ENCODE measurements at regions not wholly inside any gene's neighbourhood (a gene's known extent, or its start where the extent isn't known, plus 50 kb on each side); places are given as distances from the start of the nearest gene placed in this dataset.

DNA sequence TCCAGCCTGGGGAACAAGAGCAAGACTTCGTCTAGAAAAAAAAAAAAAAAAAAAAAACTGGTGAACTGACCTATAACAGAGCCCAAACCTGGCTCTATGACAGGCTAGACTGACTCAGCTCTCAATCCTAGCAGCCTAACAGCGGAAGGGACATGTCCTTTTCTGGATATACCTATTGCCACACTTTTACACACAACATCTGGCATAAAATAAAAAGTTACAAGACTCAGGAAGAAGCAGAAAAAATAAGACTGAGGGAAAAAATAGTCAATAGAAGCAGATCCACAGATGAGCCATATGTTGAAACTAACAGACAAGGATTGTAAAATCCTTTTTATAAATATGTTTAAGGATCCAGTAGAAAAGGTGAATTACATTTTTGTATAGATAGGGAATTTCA is 57.5 kb upstream of the IPO9 start:
- DNase-seq (ENCODE audit: low read depth) = no peak

- DNase-seq (ENCODE audit: low read depth) = peak; percentile 47
These were observed 56.8 kb upstream of the IPO9 start for GRCh38 chr1:201772178-201772577.

DNA sequence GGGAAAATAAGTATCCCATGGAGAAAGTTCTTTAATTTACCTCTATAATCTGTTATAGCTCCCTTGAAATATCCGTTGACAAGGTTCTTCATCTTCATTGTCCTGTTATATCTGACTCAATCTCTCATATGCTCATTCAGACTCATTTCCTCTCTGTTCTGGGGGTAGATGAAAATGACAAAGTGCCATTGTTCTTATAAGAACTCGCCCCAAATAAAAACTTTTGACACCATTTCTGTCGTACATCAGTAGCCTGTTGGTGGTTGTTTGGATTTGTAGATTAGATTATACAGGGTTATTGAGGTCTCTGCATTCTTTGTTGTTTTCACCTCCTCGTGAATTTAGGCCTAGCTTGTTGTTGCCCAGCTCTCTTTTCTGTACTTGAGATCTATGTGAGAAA is 55.2 kb upstream of the IPO9 start:
- peak; percentile 78 for DNase-seq (ENCODE audit: low read depth)

DNA sequence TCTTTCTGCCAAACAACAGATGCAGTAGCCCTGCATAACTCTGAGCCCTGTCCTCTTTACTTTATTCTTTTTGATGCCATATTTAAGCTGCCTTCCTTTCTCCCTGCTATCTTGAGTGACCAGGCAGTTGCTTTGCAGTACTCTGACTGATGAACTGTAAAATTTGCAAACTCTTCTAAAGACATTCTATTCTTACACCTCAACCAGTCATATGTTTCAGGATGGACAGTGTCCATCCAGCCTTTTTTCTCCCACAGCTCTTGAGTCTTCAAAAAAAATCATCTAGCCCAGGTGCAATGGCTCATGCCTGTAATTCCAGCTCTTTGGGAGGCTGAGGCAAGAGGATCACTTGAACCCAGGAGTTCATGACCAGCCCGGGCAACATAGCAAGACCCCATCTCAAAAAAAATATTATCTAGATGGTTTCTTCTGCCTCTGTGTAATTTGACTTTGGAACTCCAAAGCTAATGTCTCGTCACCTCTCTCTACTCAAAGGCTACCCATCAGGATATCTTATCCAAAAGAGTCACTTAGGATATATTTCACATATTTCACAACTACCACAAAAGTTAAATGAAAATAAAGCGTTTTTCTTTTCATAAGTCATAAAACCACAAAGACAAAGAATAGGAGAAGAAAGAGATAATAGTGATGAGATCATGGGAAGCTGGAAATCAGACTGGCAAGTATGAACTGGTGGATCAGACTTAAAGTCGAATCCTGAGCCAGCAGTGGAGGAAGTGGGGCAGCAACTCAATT is 54.6 kb upstream of the IPO9 start:
- peak; percentile 80 for DNase-seq (ENCODE audit: low read depth)

DNA sequence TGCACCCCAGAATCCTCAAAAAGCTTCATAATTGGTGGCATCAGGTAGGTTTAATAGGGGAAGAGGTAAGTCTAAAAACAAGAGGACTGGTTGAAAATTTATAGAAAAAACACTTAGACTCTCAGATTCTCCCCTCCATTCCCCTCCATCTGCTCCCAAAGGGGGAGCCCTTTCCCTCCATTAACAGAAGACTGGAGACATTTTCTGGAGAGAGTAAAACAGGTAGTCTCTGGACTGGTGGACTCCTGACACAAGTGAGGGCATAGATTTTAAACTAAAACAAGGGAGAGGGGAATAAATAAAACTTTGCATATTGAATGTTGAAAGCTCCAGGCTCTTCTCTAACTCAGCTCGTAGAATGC is 54.0 kb upstream of the IPO9 start:
- no peak for DNase-seq (ENCODE audit: low read depth)

GRCh38 chr1:201775380-201775779 is 53.6 kb upstream of the IPO9 start:
- DNase-seq (ENCODE audit: low read depth) = no peak

- no peak for DNase-seq (ENCODE audit: low read depth)
These were observed 50.5 kb upstream of the IPO9 start for GRCh38 chr1:201778279-201779065.
